ENCODE measurements at regions not wholly inside any gene's neighbourhood (a gene's known extent, or its start where the extent isn't known, plus 50 kb on each side); places are given as distances from the start of the nearest gene placed in this dataset.

GRCh38 chr1:226491093-226491850 lies 57.3 kb upstream of the STUM start:
- no peak for FAIRE-seq

DNA sequence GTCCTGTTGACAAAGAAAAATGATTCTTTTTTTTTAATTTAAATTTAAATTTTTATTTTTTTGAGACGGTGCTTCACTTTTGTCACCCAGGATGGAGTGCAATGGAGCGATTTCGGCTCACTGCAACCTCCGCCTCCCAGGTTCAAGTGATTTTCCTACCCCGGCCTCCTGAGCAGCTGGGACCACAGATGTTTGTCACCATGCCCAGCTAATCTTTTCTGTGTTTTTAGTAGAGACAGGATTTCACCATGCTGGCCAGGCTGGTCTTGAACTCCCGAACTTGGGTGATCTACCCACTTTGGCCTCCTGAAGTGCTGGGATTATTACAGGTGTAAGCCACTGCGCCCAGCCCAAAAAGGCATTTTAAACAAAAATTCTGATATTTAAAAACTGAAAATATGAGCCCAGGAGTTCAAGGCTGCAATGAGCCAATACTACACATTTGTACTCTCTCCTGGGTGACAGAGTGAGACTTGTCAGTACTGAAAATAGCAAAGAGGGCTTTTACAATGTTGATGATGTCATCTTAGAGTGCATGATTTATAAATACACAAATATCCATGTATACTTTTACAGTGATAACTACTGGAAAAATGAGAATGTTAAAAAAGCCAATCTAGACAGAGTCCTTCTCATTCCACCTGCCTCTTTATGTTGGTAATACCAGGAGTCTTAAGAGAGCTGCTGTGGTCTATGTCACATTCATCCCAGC lies 56.0 kb upstream of the STUM start:
- FAIRE-seq: no peak

DNA sequence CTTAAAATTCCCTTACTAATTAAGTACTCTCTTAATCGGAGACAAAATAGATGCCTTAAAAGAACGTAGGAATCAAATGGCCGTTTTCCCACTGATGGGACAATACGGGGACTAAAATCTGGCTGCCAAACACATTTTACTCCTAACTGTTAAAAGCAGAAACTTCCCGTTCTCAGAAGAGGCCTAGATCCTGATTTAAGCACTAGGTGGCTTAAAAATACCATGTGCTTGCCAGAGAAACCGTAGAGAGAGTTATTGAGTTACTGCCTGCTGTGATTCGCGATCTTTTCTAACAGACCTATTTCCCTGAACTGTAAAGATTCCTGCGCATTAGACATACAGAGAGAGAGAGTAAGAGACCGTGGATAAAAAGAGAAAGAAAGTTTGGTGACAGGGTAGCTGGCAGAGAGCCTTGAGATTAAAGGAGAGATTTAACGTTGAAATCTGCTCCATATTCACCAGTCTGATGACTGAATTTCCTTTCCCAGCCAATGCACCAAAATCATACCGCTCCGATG lies 54.4 kb upstream of the STUM start:
- FAIRE-seq: no peak

- FAIRE-seq: no peak
Observed at GRCh38 chr1:226495716-226496115, 52.8 kb upstream of the STUM start.

DNA sequence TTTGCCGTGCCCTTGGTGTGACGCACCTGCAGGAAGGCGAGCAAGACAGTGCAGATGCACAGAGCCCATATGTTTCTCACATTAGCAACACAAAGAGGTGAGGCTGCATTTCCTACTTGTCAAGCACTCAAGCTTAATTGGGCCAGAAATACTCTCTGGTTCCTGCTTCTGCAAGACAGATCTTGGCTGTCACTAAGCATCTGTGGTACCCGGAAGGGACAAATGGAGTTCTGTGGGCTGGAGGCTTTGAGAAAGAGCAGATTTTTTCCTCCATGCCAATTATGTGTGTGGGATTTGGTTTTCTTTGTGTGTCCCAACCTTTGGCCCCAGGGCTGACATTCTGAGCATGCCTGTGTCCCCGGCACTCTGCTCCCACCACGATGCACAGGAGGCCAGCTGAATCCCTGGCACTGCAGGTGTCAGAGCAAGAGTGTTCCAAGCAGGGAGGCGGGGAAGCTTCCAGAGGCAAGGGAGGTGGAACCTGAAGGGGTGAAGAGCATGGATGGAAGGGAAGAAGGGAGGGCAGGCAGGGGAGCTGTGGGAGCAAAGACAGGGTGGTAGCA lies 52.0 kb upstream of the STUM start:
- FAIRE-seq: no peak

DNA sequence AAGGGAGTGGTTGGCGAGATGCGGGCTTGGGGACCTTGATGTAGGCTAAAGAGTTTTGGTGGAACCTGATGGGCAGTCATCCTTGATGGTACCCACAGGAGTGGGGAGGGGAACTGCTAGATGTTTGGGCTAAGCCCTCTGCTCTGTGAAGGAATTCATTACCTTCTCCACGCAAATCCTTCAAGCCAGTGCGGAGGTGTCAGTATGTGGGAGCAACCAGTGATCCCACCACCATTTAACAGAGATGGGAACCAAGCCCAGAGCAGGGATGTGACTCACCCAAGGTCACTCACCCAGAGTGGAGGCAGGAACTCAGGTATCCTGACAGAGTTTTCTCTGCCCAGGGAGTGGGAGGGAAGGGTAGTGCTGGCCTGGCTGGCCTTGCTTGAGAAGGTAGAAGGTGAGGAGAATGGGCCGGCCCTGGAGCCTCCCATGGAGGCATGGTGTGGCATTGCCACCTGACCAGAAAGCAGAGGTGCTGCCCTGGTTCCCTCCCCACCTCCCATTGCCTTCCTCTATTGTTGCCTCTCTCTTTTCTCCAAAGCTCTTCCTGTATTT lies 51.2 kb upstream of the STUM start:
- FAIRE-seq: no peak

DNA sequence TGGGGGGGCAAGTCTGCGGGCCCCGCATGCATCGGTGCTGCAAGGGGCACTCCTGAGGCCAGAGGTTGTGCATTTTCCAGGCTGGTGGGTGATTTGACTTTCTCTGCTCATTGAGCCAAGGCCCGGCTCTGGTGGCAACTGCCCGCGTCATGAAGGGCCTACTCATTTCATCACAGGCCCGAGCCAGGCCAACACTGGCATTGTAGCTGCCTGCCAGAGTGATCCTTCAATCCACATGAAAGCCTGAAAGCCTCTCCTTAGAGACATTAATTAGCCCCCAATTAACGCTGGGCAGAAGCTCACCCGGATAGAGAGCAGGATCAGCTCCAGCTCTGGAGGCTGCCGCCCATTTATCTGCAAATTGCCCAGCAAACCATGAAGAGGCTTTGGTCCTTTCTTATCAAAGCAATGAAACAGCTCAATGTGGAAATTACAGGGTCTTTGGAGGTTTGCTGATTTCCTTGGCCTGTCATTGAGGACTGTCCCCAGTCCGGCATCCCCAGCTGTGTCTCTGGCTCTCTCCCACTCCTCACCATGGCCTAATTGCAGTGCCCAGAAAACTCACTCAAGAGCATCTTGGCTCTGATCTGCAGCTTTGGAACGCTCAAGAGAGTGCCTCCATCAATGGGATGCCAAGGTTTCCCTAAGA lies 50.4 kb upstream of the STUM start:
- FAIRE-seq: no peak

GRCh38 chr1:226498640-226499008 lies 49.9 kb upstream of the STUM start:
- no peak for FAIRE-seq

All from TTC549 (cell line).